ENCODE measurements at regions not wholly inside any gene's neighbourhood (a gene's known extent, or its start where the extent isn't known, plus 50 kb on each side); places are given as distances from the start of the nearest gene placed in this dataset.

GRCh38 chr2:198975779-198976178, 482.0 kb downstream of the SATB2 start:
- H3K4me2 ChIP-seq (ENCODE audit: insufficient read depth, low read length): no peak overlapping the region
- no peak overlapping the region for H3K27ac ChIP-seq (ENCODE audit: insufficient read depth, low read depth, low read length)
- H3K4me3 ChIP-seq (replicated peaks in 1 of 3; ENCODE audit: insufficient read depth in 1 of 3, low read depth in 1 of 3, low read length in 3 of 3): no peak overlapping the region
- H3K79me2 ChIP-seq (ENCODE audit: control insufficient read depth, insufficient read depth, low read length): no peaks in the 10 kb centered on the region
- TF ChIP-seq JUN (IDR thresholded peaks at IDR 0.05; ENCODE audit: borderline replicate concordance, insufficient read depth, insufficient read length, low read depth) (no peak), EZH2 (IDR thresholded peaks at IDR 0.05; ENCODE audit: borderline replicate concordance, low read depth, low read length, severe bottlenecking) (no peak)
- no peaks in the 10 kb centered on the region for H3K9me1 ChIP-seq (replicated peaks; ENCODE audit: control insufficient read depth, extremely low read depth, insufficient read depth, low read length)
- no peaks in the 10 kb centered on the region for H3K9me3 ChIP-seq (replicated peaks; ENCODE audit: control insufficient read depth, insufficient read depth, low read length)
- no peaks in the 10 kb centered on the region for H3K36me3 ChIP-seq (ENCODE audit: control insufficient read depth in 2 of 2, extremely low read depth in 1 of 2, insufficient read depth in 2 of 2, low read length in 2 of 2)
- no peak for DNase-seq (ENCODE audit: low read depth, low spot score)
- no peak overlapping the region for H3K9ac ChIP-seq (replicated peaks; ENCODE audit: extremely low read depth, insufficient read depth, low read length)
- intact Hi-C loops (cut with micrococcal nuclease): no loop called here
- no peaks in the 10 kb centered on the region for H3K27me3 ChIP-seq (ENCODE audit: control insufficient read depth in 2 of 2, insufficient read depth in 2 of 2, low read length in 2 of 2)
- H4K20me1 ChIP-seq (replicated peaks; ENCODE audit: control insufficient read depth, extremely low read depth, insufficient read depth, low read length): no peaks in the 10 kb centered on the region
- no peak for FAIRE-seq
- ChIA-PET POLR2A (no interaction called here), CTCF (no interaction called here)
- no TSS peak for BruUV-seq (replicated peaks)
- dilution Hi-C loops (cut with MboI; ENCODE audit: extremely low pct_ligation_motif_present, low sequenced_read_pairs): no loop called here
- no peaks in the 10 kb centered on the region for H3K4me1 ChIP-seq (ENCODE audit: control insufficient read depth, extremely low read depth, insufficient read depth, low read length)
- no peak overlapping the region for H2AFZ ChIP-seq (ENCODE audit: low read depth, low read length)

GRCh38 chr2:198973785-198974184, 484.0 kb downstream of the SATB2 start:
- intact Hi-C loops (cut with micrococcal nuclease): no loop called here
- H3K36me3 ChIP-seq (ENCODE audit: control insufficient read depth in 2 of 2, extremely low read depth in 1 of 2, insufficient read depth in 2 of 2, low read length in 2 of 2): no peaks in the 10 kb centered on the region
- DNase-seq (ENCODE audit: low read depth, low spot score): no peak
- no peaks in the 10 kb centered on the region for H3K9me1 ChIP-seq (replicated peaks; ENCODE audit: control insufficient read depth, extremely low read depth, insufficient read depth, low read length)
- no peaks in the 10 kb centered on the region for H3K79me2 ChIP-seq (ENCODE audit: control insufficient read depth, insufficient read depth, low read length)
- no peak overlapping the region for H2AFZ ChIP-seq (ENCODE audit: low read depth, low read length)
- ChIA-PET POLR2A (no interaction called here), CTCF (no interaction called here)
- H3K9ac ChIP-seq (replicated peaks; ENCODE audit: extremely low read depth, insufficient read depth, low read length): no peak overlapping the region
- BruUV-seq (replicated peaks): no TSS peak
- dilution Hi-C loops (cut with MboI; ENCODE audit: extremely low pct_ligation_motif_present, low sequenced_read_pairs): no loop called here
- no peaks in the 10 kb centered on the region for H3K27me3 ChIP-seq (ENCODE audit: control insufficient read depth in 2 of 2, insufficient read depth in 2 of 2, low read length in 2 of 2)
- no peaks in the 10 kb centered on the region for H3K9me3 ChIP-seq (replicated peaks; ENCODE audit: control insufficient read depth, insufficient read depth, low read length)
- no peak for TF ChIP-seq FOS (IDR thresholded peaks at IDR 0.05; ENCODE audit: borderline replicate concordance, insufficient read depth, low read length)
- TF ChIP-seq POLR2AphosphoS5 (IDR thresholded peaks at IDR 0.05; ENCODE audit: insufficient read depth, low read depth, low read length): no peak
- TF ChIP-seq GATA2 (IDR thresholded peaks at IDR 0.05; ENCODE audit: insufficient read depth, insufficient read length, low read depth, low read length): no peak
- TF ChIP-seq POLR2A (IDR thresholded peaks at IDR 0.05; ENCODE audit: low read depth, low read length): no peak
- TF ChIP-seq EZH2 (IDR thresholded peaks at IDR 0.05; ENCODE audit: borderline replicate concordance, low read depth, low read length, severe bottlenecking): no peak
- no peak for TF ChIP-seq MAX (IDR thresholded peaks at IDR 0.05; ENCODE audit: insufficient read depth, insufficient read length)
- no peak for TF ChIP-seq JUN (IDR thresholded peaks at IDR 0.05; ENCODE audit: borderline replicate concordance, insufficient read depth, insufficient read length, low read depth)
- no peak for TF ChIP-seq CTCF (IDR thresholded peaks at IDR 0.05; ENCODE audit: extremely low read depth in 1 of 2, insufficient read depth in 1 of 2, low read depth in 1 of 2, low read length in 2 of 2)
- no peak for TF ChIP-seq MYC (IDR thresholded peaks at IDR 0.05; ENCODE audit: low read depth, low read length)
- H3K4me1 ChIP-seq (ENCODE audit: control insufficient read depth, extremely low read depth, insufficient read depth, low read length): no peaks in the 10 kb centered on the region
- H4K20me1 ChIP-seq (replicated peaks; ENCODE audit: control insufficient read depth, extremely low read depth, insufficient read depth, low read length): no peaks in the 10 kb centered on the region
- H3K27ac ChIP-seq (ENCODE audit: insufficient read depth, low read depth, low read length): no peak overlapping the region
- no peak overlapping the region for H3K4me3 ChIP-seq (replicated peaks in 1 of 3; ENCODE audit: insufficient read depth in 1 of 3, low read depth in 1 of 3, low read length in 3 of 3)
- FAIRE-seq: no peak
- no peak overlapping the region for H3K4me2 ChIP-seq (ENCODE audit: insufficient read depth, low read length)
